GM21619 (cell line): ENCODE measurements at regions not wholly inside any gene's neighbourhood (a gene's known extent, or its start where the extent isn't known, plus 50 kb on each side); places are given as distances from the start of the nearest gene placed in this dataset.
"Not testable (repeated sequence)": the region's sequence is repeated elsewhere in the genome, so short reads cannot be mapped to it uniquely, and the experiment has no call there.

ENCODE experiments used
- ATAC-seq: cut with Tn5 transposase; IDR thresholded peaks from one replicate; pipeline ENCODE4 v1.9.1; 2021; ENCODE audit not compliant: unreplicated experiment

DNA sequence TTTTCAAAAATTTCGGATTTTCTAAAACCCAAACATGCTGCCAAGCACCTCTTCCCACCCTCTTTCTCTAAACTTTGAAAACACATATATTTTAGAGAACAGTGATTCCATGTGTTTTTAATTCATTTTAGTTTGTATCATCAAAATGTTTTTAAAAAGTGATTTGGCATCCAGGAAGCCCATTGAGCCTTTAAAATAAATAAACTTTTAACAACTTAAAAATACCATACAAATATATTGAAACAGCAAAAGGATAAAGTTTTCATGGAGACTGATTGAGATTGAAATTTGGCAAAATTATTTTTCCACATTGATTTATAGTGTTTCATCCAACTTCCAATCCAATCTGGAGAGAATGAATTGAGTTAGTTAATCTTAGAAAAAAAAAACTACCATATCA lies 374.7 kb downstream of the CD109 start:
- no peak for ATAC-seq

DNA sequence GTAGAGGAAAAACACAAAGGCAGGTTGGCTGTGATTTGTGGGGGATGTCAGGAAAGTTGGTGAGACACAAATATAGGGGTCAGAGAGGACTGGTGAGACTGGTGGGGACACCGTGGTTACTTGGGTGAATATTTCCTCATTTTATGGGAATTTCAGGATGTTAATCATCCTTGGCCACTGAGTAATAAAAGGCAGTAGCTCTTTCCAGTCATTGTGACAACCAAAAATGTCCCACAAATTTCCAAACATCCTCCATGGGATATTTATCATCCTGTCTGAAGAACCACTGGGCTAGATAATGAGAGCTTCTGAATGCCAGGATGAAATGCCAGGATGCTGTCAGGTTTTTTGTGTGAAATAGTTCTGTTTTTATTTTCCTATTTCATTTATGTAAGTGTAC lies 374.1 kb downstream of the CD109 start:
- no peak for ATAC-seq

DNA sequence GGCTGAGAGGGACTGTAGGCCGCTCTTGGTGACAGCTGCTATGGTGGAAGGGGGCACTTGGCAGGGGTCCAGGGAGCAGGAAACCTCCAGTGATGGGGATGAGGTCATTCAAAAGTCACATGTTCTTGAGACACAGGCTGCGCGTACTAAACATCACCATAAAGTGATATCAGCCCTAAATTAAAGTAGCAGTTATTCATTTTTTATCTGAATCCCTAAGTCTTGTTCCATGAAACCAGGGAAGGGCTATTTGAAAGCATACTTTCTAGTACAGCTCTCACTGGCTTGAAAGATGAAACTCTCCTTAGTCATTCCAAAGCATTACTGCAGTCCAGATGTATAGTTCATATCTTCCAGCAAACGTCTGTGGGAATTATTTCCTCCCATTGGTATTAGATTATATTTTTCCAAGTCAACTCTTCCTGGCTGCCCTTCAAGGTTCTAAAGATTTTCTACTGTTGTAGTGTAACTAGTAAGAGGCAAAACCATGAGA lies 373.1 kb downstream of the CD109 start:
- no peak for ATAC-seq

DNA sequence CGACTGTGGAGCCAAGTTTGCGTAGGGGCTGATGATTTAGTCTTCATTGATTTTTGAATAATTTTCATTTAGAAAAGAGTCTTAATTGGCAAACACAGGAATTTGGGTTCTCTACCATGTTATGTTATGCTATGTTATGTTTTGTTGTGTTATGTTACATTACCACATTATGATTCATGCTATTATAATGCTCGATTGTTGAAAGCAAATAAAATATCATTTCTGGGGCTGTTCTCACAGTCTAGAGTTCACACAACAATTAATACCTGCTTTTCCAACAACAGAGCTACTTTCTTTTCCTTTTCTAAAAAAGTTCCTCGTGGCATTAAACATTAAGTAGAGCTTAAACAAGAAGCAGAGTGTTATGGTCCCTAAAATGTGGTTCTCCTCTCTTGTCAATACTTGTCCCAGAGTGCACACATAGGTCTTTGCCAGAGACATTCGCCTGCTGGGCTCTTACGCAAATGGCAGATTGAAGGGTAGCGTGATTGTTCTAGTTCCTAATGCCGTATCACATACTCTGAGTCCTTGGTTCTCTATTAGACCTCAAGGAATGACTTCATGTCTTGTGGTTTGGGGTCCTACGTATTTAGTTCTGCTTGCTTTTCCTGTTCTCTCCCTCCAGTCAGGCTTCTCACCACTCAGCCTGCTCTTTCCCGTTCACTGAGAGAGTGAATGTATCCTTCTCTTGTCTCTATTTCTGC lies 370.3 kb downstream of the CD109 start:
- ATAC-seq, result no peak

DNA sequence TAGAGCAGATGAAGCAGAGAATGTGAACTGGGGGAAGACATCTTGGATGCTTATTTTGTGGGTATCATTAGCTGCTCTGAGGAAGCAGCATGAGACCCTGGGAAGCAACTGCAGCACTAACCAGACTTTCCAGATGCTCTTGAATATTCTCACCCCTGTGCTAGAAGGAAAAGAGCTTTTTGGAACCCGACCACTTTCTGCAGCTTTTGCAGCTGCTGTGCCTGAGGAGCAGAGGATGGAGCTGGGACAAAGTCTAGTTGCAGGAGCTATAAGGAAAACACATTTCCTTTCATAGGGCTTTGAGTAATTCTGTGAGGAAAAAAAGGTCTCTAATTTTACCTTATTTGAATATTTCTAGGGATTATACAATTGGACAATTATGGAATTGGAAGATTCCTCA lies 369.7 kb downstream of the CD109 start:
- ATAC-seq, result no peak

DNA sequence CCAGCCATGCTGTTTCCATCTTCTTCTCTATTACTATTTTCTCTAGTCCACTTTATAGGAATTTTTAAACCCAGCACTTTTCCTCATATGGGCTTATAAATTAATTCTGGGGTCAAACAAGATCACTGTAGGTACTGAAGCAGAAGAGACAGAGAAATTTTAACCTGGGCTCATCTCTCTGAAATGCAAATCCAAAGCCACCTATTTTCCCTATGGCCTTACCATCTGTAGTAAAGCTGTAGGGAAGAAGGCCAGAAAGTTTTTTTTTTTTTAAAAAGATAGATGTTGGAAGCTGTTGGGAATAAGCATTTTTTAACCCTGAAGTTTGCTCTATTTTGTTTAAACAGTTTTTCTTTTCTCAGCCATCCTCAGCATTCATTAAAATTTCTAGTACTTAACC lies 367.4 kb downstream of the CD109 start:
- no peak for ATAC-seq

DNA sequence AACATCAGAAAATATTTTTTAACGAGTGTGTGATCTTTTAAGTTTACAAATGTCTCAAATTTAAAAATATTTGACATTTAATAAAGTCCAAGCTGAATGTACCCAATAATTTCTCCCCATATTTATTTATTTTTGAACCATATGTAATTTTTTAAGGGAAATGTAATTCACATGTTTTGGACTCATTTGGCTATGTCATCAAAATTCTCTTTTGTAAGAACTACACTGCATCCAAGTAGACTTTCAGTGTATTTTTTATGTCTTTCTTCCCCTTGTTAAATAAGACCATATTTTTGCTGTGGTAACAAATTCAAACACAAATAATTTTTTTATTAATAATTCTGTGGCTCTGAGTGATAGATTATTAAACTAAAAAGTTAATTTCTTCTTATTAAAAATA lies 365.2 kb downstream of the CD109 start:
- no peak for ATAC-seq

DNA sequence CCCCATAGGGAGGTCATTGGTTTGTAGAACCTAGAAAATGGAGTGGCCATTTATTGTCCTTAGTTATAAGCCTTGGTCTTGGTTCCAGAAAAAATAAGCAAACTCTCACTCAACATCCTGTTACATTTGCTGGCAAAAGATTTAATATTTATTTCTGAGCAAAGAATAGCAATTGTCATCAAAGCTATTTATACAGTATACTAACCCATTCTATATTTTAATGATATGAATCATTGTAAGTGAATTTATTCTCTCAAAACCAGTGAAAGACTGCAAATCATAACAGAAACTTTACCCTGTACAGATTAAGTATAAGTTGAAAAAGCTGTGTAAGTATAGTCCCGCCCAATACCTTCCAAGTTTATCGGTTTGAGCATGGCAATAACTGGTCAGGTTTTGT lies 364.4 kb downstream of the CD109 start:
- ATAC-seq, result no peak

DNA sequence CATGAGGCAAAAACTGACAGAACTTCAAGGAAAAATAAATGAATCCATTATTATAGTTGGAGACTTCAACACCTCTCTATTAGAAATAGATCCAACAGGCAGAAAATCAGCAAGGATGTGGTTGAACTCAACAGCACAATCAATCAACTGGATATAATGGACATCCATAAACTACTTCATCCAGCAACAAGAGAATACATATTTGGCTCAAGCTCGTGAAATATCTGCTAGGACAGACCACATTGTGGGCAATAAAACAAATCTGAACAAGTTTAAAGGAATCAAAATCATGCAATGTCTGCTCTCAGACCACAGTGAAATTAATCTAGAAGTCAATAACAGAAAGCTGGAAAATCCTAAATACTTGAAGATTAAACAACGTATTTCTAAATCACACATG lies 362.6 kb downstream of the CD109 start:
- no peak for ATAC-seq

DNA sequence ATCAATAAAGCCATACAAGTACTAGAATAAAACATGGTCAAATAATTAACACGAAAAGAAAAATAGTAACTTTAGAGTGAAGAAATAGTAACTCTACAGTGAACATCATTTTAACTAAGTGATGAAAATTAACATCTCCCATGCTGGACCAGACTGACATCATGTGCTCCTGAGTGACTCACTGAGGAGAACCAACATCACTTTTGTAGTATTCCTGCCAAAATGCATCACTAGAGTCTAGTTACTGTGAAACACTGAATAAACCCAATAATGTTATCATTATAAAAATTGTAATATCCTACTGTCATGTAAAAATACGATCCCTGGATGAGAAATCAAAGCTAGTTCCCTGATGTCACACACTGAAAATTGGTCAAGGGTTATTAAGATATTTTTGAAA lies 361.3 kb downstream of the CD109 start:
- no peak for ATAC-seq

DNA sequence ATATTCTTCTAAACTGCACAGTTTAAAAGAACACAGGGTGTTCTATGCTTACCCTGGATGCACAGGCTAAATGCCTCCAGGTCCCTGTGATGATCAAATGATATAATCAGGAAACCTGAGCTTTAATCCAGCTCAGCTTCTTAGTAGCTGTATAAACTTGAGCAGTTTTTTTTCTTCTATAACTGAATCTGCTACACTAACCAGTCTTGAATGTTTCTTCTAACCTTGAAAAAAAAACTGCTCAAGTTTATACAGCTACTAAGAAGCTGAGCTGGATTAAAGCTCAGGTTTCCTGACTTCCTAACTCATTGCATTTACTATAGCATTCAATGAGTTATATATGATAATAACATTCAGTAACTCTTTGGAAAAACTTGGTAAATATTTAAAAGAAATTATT lies 358.2 kb downstream of the CD109 start:
- no peak for ATAC-seq

DNA sequence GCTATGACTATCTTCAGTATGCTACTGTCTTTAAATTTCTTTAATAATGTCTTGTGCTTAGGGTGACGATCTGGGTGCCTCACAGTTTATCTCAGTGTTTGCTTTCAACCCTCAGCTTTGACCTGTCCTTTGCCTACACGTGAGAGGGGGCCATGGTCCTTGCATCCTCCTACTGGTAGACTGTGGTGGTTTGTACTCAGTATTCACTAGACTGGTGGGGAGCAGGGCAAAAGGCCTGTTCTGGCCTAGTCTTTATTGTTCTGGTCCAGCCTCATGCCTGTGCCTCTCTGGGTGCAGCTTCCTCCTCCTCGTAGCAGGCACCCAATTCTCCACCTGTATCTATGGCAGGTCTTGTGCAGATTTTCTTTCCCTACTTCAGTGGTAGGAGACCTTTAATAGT lies 354.9 kb downstream of the CD109 start:
- no peak for ATAC-seq

DNA sequence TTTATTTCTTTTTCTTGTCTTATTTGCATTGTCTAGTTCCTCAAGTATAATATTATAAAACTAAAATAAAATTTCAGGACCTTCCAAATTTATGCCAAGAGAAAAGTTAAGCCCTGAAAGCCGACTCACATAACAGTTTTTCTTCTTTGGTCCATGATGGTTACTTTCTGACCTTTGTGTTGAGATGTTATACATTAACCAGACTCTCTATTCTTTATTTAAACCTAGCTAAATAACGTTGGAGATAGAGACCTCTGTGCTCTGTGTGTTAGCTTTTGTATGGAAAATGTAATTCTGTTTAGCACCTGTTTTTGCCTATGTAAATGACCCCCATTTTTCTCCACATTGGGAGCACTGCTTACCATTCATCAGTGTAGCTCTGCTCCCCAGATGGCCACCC lies 352.4 kb downstream of the CD109 start:
- ATAC-seq, result no peak

DNA sequence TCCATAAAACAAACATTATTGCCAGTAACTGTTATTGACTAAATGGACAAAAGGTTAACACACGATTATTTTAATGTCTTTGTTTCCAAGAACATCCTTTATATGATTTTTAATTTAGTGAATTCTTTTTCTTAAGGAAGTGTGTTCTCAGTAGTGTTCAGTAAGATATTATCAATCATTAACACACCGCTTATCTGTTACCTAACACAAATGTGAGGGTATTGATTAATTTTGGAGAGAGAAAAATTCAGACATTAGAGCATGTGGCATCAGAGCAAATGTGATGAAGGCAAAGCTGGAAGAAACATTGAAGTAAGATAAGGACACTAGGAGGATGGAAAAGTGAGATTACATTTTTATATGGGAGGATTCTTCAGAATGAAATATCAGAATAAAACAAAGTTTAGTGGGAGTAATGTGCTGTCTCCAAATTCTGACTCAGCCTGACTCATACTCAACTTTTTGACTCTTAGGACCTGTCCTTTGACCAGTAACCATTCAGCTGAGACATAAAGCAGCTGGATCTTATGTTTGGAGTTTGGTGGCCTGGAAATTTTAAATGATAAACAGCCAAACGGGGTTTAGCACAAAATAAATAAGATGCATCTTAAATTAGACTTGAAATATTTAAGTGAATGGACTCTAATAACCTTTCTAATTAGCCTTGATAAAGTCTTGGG lies 348.6 kb downstream of the CD109 start:
- ATAC-seq, result no peak

DNA sequence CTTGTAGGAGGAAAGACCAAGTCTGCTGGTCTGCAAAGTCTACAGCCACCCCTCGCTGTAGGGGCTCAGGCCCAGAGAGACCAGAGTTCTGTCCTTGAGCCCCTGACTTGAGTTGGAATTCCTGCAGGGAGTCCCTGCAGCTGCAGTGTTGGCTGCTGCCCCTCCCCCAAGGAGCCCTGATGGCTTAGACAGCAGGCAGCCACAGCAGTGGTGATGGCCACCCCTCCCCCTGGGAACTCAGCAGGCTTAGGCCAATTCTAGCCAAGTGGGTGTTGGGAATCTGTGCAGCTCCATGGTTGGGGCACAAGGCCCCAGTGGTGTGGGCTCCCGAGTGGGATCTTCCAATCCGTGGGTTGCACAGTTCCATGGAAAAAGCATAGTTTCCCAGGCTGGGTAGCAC lies 345.4 kb downstream of the CD109 start:
- ATAC-seq, result no peak

DNA sequence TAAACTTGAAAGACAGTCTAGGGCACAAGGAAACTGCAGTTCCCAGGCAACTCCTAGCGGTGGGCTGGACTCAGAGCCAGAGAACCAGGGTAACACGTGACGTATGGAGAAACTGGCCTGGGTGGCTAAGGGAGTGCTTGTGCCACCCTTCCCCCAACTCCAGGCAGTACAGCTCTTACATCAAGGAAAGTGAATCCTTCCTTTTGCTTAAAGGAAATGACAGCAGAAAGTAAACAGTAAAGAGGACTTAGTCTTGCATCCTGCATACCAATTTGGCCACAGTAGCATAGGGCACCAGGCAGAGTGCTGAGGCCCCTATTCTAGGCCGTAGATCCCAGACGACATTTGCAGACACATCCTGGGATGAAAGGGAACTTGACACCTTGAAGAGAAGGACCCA lies 322.8 kb downstream of the CD109 start:
- no peak for ATAC-seq

DNA sequence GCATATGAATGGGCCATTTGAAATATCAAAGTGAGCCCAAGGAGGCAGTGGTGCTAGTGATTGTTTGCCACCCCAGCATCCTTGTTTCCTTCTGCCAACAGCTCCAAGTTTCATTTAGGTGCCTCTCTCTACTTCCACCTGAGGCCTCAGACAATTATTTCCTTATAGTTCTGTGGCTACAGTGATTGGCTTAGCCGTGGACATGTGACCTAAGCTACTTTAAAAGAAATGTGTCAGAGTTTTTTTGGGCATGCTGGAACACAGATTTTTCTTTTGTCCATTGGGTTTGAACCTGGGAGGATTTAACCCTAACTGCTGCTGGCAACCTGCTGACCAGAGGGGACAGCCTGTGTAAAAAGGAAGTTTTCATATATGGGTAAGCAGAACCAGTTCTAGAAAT lies 319.4 kb downstream of the CD109 start:
- no peak for ATAC-seq

DNA sequence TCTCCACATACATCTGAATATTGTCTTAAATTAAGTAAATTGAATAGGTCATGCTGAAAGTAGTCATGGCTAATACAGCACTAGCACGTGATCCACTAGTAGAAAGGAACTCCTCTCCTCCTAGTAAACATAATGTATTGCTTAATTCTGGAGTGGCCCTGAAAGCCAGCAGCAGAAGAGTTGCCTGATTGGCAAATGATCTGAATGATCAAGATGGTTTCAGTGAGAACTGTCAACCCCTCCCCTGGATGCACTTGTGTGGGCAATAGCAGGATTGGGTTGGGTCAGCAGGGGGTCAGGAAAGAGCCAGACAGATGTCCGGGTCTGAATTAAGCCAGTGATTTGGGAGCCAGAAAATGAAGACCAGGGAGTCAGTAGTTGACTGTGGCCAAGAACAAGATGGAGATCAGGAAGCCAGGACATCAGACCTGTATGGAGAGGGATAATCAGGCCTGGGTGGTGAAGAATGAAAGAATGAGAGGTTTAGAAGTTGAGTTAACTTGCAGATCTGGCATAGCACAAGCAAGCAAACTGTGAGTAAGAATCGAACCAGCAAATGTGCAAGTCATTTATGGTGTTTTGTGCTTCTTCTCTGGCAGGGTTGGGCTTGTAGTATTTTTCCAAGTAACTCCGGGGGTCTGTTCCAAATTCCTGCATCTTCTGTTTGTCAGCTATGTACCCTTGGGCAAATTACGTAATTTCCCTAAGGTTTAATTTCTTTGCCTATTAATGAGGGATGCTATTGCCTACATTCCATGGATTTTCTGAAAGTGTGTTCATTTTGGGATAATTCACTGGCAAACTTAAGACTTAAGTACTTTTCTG lies 304.9 kb downstream of the CD109 start:
- ATAC-seq, result no peak

DNA sequence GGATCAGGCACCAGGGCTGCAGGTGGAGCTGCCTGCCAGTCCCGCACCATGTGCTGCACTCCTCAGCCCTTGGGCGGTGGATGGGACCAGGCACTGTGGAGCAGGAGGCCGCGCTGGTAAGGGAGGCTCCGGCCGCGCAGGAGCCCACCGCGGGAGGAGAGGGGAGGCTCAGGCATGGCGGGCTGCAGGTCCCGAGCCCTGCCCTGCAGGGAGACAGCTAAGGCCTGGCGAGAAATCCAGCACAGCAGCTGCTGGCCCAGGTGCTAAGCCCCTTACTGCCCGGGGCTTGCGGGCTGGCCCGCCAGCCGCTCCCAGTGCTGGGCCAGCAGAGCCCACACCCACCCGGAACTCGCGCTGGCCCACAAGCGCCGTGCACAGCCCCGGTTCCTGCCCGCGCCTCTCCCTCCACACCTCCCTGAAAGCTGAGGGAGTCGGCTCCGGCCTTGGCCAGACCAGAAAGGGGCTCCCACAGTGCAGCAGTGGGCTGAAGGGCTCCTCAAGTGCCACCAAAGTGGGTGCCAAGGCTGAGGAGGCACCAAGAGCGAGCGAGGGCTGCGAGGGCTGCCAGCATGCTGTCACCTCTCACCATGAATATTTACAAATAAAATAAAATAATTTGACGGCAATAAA lies 294.7 kb downstream of the CD109 start:
- not testable (repeated sequence) for ATAC-seq

DNA sequence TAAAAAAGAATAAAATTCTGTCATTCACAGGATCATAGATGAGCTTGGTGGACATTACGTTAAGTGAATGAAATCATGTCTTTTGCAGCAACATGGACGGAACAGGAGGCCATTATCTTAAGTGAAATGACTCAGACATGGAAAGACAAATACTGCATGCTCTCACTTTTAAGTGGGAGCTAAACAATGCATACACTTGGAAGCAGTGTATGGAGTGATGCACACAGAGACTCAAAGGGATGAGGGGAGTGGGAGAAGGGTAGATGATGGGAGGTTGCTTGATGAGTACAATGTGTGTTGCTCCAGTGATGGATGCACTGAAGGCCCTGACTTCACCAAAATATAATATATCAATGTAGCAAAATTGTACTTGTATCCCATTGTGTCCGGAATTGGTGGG lies 293.4 kb downstream of the CD109 start:
- ATAC-seq, result no peak

DNA sequence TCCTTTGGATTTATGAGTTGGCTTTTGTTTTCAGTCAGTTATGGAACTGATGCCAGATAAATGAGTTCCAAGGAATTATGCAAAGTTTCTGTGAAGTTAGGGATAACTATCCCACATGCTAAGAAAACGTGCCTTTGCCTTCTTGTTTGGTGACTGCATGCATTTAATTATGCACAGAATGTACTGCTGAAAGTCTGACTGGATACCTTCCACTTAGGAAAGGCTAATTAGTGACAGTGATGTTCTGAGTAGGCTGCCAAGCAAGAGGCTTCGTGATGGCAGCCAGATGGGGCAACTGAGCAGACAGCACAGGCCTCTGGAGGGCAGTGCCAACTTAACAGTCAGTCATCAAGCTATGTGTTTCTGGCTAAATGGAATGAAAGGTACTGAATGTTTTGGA lies 289.9 kb downstream of the CD109 start:
- no peak for ATAC-seq
